ENCODE measurements at regions not wholly inside any gene's neighbourhood (a gene's known extent, or its start where the extent isn't known, plus 50 kb on each side); places are given as distances from the start of the nearest gene placed in this dataset.

DNA sequence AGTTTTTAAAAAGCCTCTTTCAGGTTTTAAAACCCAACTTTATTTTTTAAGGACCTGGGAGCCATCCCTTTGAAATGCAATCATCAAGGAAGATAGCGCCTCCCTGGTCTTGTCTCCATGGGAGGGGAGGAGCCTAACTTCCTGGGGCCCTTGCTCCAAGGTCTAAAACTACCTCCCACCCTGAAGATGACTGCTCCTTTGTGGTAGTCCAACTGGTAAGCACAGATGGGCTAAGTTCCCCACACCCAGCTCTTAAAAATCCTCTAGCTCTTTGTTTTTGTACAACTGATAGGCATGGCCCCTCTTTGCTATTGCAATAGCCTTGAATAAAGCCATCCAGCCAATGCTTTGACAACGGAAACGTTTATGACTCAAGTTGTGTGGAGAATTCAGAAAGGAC, 716.8 kb downstream of the CBLN2 start:
- intact Hi-C loops (cut with DNase I; ENCODE audit: low total_unique reads): no loop called here
- 70 to 75% methylated on average over 3 of the region's 3 CpGs for WGBS, 2 donors
- no peak overlapping the region for H3K4me3 ChIP-seq (ENCODE audit: low read depth, poor library complexity, severe bottlenecking)
- DNase-seq (ENCODE audit: low spot score in 2 of 2): no peak
- TF ChIP-seq, protein P1, sequence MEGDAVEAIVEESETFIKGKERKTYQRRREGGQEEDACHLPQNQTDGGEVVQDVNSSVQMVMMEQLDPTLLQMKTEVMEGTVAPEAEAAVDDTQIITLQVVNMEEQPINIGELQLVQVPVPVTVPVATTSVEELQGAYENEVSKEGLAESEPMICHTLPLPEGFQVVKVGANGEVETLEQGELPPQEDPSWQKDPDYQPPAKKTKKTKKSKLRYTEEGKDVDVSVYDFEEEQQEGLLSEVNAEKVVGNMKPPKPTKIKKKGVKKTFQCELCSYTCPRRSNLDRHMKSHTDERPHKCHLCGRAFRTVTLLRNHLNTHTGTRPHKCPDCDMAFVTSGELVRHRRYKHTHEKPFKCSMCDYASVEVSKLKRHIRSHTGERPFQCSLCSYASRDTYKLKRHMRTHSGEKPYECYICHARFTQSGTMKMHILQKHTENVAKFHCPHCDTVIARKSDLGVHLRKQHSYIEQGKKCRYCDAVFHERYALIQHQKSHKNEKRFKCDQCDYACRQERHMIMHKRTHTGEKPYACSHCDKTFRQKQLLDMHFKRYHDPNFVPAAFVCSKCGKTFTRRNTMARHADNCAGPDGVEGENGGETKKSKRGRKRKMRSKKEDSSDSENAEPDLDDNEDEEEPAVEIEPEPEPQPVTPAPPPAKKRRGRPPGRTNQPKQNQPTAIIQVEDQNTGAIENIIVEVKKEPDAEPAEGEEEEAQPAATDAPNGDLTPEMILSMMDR (IDR thresholded peaks at IDR 0.05): no peak
- TF ChIP-seq POLR2A (IDR thresholded peaks at IDR 0.05): no peak

DNA sequence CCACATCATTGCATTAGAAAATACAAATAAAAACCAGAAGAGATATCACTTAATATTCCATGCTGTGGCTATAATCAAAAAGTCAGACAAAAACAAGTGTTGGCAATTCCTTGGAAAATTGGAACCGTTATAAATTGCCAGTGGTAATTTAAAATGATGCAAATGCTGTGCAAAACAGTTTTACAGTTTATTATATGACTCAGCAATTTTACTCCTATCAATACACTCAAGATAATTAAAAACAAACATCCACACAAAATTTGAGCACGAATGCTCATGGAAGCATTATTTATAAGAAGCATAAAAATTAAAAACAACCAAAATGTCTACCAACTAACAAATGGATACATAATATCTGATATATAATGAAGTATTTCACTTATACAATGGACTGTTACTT, 728.8 kb downstream of the CBLN2 start:
- DNase-seq (ENCODE audit: low spot score in 2 of 2): no peak
- 64 to 72% methylated on average over 2 of the region's 2 CpGs for WGBS, 2 donors
- intact Hi-C loops (cut with DNase I; ENCODE audit: low total_unique reads): no loop called here
- H3K4me3 ChIP-seq (ENCODE audit: low read depth, poor library complexity, severe bottlenecking): no peak overlapping the region
- no peak for TF ChIP-seq POLR2A (IDR thresholded peaks at IDR 0.05)

DNA sequence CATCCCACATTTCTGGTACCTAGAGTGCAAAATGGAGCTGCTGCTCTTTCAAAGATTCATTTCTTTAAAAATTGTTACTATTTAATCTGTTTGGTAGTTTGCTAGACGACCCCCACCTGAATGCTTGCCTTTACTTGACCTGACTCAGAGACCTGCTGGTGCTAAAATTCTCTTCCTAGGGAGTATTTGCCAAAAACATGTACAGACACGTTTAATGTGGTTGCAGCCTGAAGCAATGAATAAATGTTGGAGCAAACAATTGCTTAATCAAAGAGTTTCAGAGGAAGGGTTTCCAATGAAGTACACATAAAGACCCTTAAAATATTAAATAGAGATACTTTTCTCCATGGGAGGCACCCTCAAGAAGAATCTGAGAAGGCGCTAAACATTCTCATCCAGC, 734.4 kb downstream of the CBLN2 start:
- intact Hi-C loops (cut with DNase I; ENCODE audit: low total_unique reads): no loop called here
- WGBS, 2 donors: 30 to 44% methylated on average over 3 of the region's 3 CpGs
- TF ChIP-seq, protein P1 (IDR thresholded peaks at IDR 0.05): no peak
- TF ChIP-seq POLR2A (IDR thresholded peaks at IDR 0.05): no peak
- no peak overlapping the region for H3K4me3 ChIP-seq (ENCODE audit: low read depth, poor library complexity, severe bottlenecking)
- no peak for DNase-seq (ENCODE audit: low spot score in 2 of 2)

DNA sequence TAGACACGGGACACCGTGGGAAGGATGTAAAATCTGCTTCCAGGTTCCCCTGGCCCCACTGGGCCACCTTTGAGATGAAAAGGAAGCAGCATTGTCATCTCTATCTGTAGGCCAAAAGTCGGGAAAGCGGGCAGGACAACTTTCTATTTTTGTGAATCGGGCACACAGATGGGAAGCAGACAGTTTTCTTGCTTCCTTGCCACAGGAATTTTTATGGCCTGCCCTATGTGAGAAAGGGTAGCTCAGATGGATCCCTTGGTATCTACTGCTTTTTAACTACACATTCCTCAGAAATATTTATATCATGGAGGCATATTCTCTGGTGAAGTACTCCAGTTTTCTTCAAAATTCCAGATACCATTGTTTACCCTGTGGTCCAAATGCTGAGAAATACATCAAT, 735.5 kb downstream of the CBLN2 start:
- intact Hi-C loops (cut with DNase I; ENCODE audit: low total_unique reads): no loop called here
- no peak for DNase-seq (ENCODE audit: low spot score in 2 of 2)
- TF ChIP-seq POLR2A (IDR thresholded peaks at IDR 0.05): no peak
- TF ChIP-seq, protein P1 (IDR thresholded peaks at IDR 0.05): no peak
- 37 to 43% methylated on average over 5 of the region's 5 CpGs for WGBS, 2 donors
- no peak overlapping the region for H3K4me3 ChIP-seq (ENCODE audit: low read depth, poor library complexity, severe bottlenecking)

DNA sequence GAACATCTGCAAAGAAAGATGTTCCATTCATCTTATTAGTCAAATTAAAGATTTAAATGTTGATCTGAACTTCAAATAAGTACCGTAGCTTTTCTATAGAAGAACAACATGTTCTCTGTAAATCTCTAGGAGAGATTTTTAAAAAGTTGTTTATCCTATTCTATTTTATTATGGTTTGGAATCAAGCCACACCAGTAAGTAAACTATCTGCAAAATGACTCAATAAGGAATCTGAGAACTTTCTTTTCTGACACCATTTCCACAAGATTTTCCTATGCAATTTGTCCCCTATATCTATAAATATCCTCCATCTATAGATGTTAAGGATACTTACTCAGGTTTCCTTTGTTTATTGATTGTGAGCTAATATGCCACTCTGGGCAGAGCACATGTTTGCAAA, 736.6 kb downstream of the CBLN2 start:
- 51 to 55% methylated on average over 1 of the region's 1 CpG for WGBS, 2 donors
- intact Hi-C loops (cut with DNase I; ENCODE audit: low total_unique reads): no loop called here
- DNase-seq (ENCODE audit: low spot score in 2 of 2): no peak
- no peak for TF ChIP-seq POLR2A (IDR thresholded peaks at IDR 0.05)
- TF ChIP-seq, protein P1 (IDR thresholded peaks at IDR 0.05): no peak
- H3K4me3 ChIP-seq (ENCODE audit: low read depth, poor library complexity, severe bottlenecking): no peak overlapping the region

DNA sequence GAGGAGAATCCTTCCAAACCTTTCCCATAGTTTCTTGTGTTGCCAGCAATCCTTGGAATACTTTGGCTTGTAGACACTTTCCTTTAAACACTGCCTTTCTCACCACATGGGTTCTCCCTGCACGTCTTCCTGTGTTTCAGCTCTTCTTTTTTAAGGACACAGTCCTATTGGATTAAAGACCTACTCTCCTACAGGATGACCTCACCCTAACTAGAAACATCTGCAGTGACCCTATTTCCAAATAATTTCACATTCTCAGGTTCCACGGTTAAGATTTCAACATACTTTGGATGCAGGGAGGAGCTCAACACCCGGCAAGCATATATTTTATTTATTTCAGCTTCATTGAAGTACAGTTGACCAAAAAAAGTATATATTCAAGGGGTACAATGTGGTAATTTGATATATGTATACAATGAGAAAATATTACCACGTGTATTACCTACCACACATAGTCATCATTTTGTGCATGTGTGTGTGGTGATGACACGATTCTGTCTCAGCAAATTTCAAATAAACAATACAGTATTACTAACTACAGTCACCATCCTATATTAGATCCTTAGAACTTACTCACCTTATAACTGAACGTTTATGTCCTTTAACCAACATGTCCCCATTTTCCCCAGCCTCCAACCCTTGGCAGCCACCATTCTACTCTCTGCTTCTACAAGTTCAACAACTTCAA, 745.0 kb downstream of the CBLN2 start:
- TF ChIP-seq, protein P1 (IDR thresholded peaks at IDR 0.05): no peak
- no peak for TF ChIP-seq POLR2A (IDR thresholded peaks at IDR 0.05)
- no peak overlapping the region for H3K4me3 ChIP-seq (ENCODE audit: low read depth, poor library complexity, severe bottlenecking)
- intact Hi-C loops (cut with DNase I; ENCODE audit: low total_unique reads): no loop called here
- WGBS, 2 donors: 62 to 66% methylated on average over 6 of the region's 6 CpGs
- DNase-seq (ENCODE audit: low spot score in 2 of 2): no peak
